BJ (cell line): ENCODE measurements at regions not wholly inside any gene's neighbourhood (a gene's known extent, or its start where the extent isn't known, plus 50 kb on each side); places are given as distances from the start of the nearest gene placed in this dataset.

Experiments used
- CTCF ChIA-PET: fragments of 350-600 bp; formaldehyde crosslinking; extraction: SDS; loops from one replicate; lab custom pipeline; 2021; ENCODE audit warnings: antibody characterized with exemption, inconsistent platforms; lab: Yijun Ruan, JAX
- POLR2A ChIA-PET: fragments of 300-600 bp; sonication (Branson Sonifier 250); formaldehyde crosslinking; extraction: SDS; loops from one replicate; lab custom pipeline; 2021; ENCODE audit warnings: antibody characterized with exemption; lab: Charles Lee
- DNase-seq: peaks from one replicate; pipeline ENCODE4 v3.0.0-alpha.2; 2011; ENCODE audit warnings: low read depth
- H3K27me3 ChIP-seq: 2 replicates; pipeline ENCODE4 v1.6.0; 2011; ENCODE audit warnings: low read length; ENCODE audit not compliant: control insufficient read depth, insufficient read depth
- H3K36me3 ChIP-seq: 2 replicates; pipeline ENCODE4 v1.5.1; 2011; ENCODE audit warnings: low read length; ENCODE audit not compliant: control insufficient read depth, insufficient read depth
- H3K4me3 ChIP-seq: 2 replicates; pipeline ENCODE4 v1.5.1; 2011; ENCODE audit warnings: low read depth, mild to moderate bottlenecking, control low read depth, low read length
- CTCF ChIP-seq: IDR thresholded peaks from 2 replicates; pipeline ENCODE4 v1.5.1; 2011; ENCODE audit warnings: low read depth, mild to moderate bottlenecking, control low read depth, inconsistent platforms, low read length, moderate library complexity; ENCODE audit not compliant: insufficient read depth

GRCh38 chr21:28543975-28544374, 448.7 kb downstream of the LTN1 start:
- ChIA-PET POLR2A (no interaction called here), CTCF (no interaction called here)
- no peaks in the 10 kb centered on the region for H3K36me3 ChIP-seq
- no peaks in the 10 kb centered on the region for H3K27me3 ChIP-seq
- no peak for DNase-seq
- no peak overlapping the region for H3K4me3 ChIP-seq
- no peak for TF ChIP-seq CTCF

- Histone ChIP-seq H3K36me3 (no peaks in the 10 kb centered on the region), H3K27me3 (no peaks in the 10 kb centered on the region), H3K4me3 (no peak overlapping the region)
- no peak for DNase-seq
- TF ChIP-seq CTCF = no peak
- CTCF ChIA-PET = interaction anchor here (1.0 to 1.5 kb wide), 3 partner anchors 9 to 160 kb away, joined by 3 read pairs; no protein-coding TSS in a partner anchor
- POLR2A ChIA-PET = no interaction called here
These were observed 451.1 kb downstream of the LTN1 start for GRCh38 chr21:28541371-28542112.

- no peaks in the 10 kb centered on the region for H3K27me3 ChIP-seq
- CTCF ChIA-PET = interaction anchor here (0.8 to 1.5 kb wide), 4 partner anchors 10 to 1692 kb away, joined by 3 read pairs; no protein-coding TSS in a partner anchor
These were observed 452.2 kb downstream of the LTN1 start for GRCh38 chr21:28540514-28540913.

DNA sequence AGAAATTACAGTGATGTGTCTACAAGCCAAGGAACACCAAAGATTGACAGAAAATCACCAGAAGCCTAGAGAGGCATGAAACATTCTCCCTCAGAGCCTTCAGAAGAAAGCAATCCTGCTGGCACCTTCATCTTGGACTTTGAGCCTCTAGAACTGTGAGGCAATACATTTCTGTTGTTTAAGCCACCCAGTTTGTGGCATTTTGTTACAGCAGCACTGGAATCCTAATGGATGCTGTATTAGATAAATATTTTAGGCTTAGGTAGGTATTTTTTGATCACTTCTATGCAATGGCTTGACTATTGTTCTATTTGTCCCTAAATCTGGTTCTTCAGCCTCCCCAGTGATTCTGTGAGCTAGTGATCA, 453.1 kb downstream of the LTN1 start:
- H3K27me3 ChIP-seq = no peaks in the 10 kb centered on the region
- no peak for DNase-seq
- ChIA-PET CTCF (interaction anchor here (0.6 kb wide), 1 partner anchor 90 kb away, joined by 3 read pairs; no protein-coding TSS in a partner anchor), POLR2A (no interaction called here)
- H3K4me3 ChIP-seq = no peak overlapping the region
- H3K36me3 ChIP-seq = no peaks in the 10 kb centered on the region
- no peak for TF ChIP-seq CTCF

More at GRCh38 chr21:28540514-28540913, 452.2 kb downstream of the LTN1 start:
- peak; percentile 55 for DNase-seq
- H3K36me3 ChIP-seq = no peaks in the 10 kb centered on the region
- TF ChIP-seq CTCF = no peak
- POLR2A ChIA-PET = no interaction called here
- no peak overlapping the region for H3K4me3 ChIP-seq

- CTCF ChIA-PET = no interaction called here
- peak; percentile 70 for DNase-seq
- H3K36me3 ChIP-seq = no peaks in the 10 kb centered on the region
- H3K4me3 ChIP-seq = no peak overlapping the region
- TF ChIP-seq CTCF = no peak
- no peaks in the 10 kb centered on the region for H3K27me3 ChIP-seq
- POLR2A ChIA-PET = no interaction called here
These were observed 453.6 kb downstream of the LTN1 start for GRCh38 chr21:28538987-28539622.
